ENCODE measurements at regions not wholly inside any gene's neighbourhood (a gene's known extent, or its start where the extent isn't known, plus 50 kb on each side); places are given as distances from the start of the nearest gene placed in this dataset.

DNA sequence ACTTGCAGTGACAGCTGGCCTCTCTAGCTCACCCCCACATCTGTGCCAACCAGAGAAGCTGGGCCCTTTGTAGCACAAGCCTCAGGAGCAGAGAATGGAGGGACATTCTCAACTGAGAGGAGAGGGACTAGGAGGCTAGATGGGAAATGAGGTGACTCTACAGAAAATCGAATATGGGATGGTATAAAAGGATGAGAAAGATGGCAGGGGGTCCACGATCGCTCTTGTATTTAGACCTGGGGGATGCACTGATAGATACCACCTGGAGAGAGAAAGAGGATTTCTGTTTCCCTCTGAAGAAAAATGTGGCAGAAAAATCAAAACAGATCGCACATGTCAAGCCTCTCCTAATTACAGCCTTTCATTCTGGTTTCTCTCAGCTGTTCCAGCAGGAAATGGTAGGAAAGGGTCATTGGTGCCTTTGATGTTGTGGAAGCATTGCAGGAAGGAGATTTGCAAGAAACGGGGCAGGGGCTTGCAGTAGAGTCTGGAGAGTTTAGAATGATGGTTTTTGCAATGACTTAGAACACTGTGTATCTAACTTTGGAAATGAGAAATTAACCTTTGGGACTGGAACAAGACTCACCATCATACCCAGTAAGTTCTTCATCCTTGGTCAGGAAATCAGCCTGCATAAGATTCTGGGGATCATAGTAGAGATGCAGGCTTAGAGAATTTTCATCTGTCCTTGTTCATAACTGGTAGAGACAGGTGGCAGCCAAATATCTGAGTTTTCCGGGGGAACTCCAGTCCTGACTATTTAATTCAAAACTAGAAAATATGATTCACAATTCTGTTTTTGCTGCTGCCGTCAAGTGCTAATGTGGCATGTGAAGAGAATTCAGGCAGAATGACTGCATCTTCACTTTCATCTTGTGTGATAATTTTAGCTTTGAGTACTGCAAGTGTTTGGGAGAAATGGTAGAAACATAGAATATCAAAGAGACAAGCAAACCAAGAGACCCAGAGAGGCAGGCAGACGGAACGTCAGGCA is 98.8 kb downstream of the DAD1 start (continued):
- no peak for TF ChIP-seq RFX5 (IDR thresholded peaks at IDR 0.05; ENCODE audit: low read depth, low read length)

DNA sequence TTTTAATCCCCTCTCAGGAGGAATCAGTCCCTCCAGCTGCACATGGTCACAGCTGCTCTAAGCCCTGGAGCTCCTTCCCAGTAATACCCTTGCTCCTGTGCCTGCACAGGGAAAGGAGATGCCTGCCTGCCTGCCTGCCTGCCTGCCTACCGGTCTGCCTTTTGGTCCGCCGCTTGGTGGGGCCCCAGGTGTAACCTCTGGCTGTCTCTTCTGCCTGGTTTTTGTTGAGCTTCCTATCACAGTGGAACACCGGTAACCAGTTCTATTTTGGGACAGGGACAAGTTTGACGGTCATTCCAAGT is 99.8 kb downstream of the DAD1 start:
- H2AFZ ChIP-seq (replicated peaks; ENCODE audit: low read length, poor library complexity): no peak overlapping the region
- no peak overlapping the region for H3K27ac ChIP-seq (ENCODE audit: insufficient read depth, low read length)
- no peak overlapping the region for H3K23ac ChIP-seq (ENCODE audit: low read depth, low read length)
- H4K5ac ChIP-seq (ENCODE audit: low read depth, low read length): no peak overlapping the region
- H2BK5ac ChIP-seq (ENCODE audit: low read depth, low read length, poor library complexity, severe bottlenecking): no peak overlapping the region
- no peak overlapping the region for H3K18ac ChIP-seq (ENCODE audit: low read depth, low read length)
- no peak overlapping the region for H3K9ac ChIP-seq (ENCODE audit: low read depth, low read length)
- no peaks in the 10 kb centered on the region for H4K20me1 ChIP-seq (ENCODE audit: insufficient read depth, low read length)
- ATAC-seq (ENCODE audit: low read depth) (no peak), DNase-seq (no peak)
- no peak overlapping the region for H3K14ac ChIP-seq (replicated peaks; ENCODE audit: low read depth, low read length)
- POLR2A ChIA-PET (ENCODE audit: unreplicated experiment): no interaction called here
- CTCF ChIA-PET: no interaction called here
- H3K4me2 ChIP-seq (ENCODE audit: low read depth, low read length): no peak overlapping the region
- no peak overlapping the region for H4K8ac ChIP-seq (ENCODE audit: low read depth in 2 of 2, low read length in 2 of 2)
- no peak overlapping the region for H2BK20ac ChIP-seq (ENCODE audit: low read depth, low read length)
- H3K4ac ChIP-seq (ENCODE audit: low read depth, low read length): no peak overlapping the region
- H3K9me1 ChIP-seq (ENCODE audit: insufficient read depth, low read length): no peaks in the 10 kb centered on the region
- H3K56ac ChIP-seq (ENCODE audit: extremely low read depth, insufficient read depth, low read length): no peak overlapping the region
- no peaks in the 10 kb centered on the region for H3K36me3 ChIP-seq (ENCODE audit: control insufficient read depth, insufficient read depth, low read length)
- H3K79me1 ChIP-seq (ENCODE audit: low read depth in 1 of 2, low read length in 2 of 2): no peaks in the 10 kb centered on the region
- no peak overlapping the region for H2AK5ac ChIP-seq (ENCODE audit: low read depth, low read length)
- no peak overlapping the region for H3K4me3 ChIP-seq (ENCODE audit: insufficient read depth, low read depth, low read length)
- H3K4me1 ChIP-seq (ENCODE audit: control insufficient read depth, insufficient read depth, low read length): no peaks in the 10 kb centered on the region
- no peak overlapping the region for H2AK9ac ChIP-seq (replicated peaks; ENCODE audit: low read depth, low read length, poor library complexity)
- H4K91ac ChIP-seq (ENCODE audit: insufficient read depth, low read depth, low read length): no peak overlapping the region
- no peaks in the 10 kb centered on the region for H3K9me3 ChIP-seq (ENCODE audit: control insufficient read depth, insufficient read depth, low read length)
- peaks cover 85% of the 10 kb centered on the region for H3K27me3 ChIP-seq (ENCODE audit: control insufficient read depth, insufficient read depth, low read length)
- 65% methylated on average over 2 of the region's 5 CpGs; no CpG with 5 or more reads in 1 of the 2 experiments for WGBS, 2 experiments (ENCODE audit: extremely low coverage in 2 of 2, insufficient read length in 1 of 2)
- no peak overlapping the region for H2BK120ac ChIP-seq (ENCODE audit: low read depth, low read length)
- BruUV-seq (replicated peaks): no TSS peak
- intact Hi-C loops (cut with micrococcal nuclease) (no loop called here), dilution Hi-C loops (cut with HindIII; ENCODE audit: low sequenced_read_pairs, unreplicated experiment) (no loop called here), in situ Hi-C loops (cut with MboI; ENCODE audit: low sequenced_read_pairs) (no loop called here)
- no peak overlapping the region for H2BK15ac ChIP-seq (ENCODE audit: low read depth, low read length)
- TF ChIP-seq MAFK (IDR thresholded peaks at IDR 0.05; ENCODE audit: low read depth, low read length): no peak
- no peak for TF ChIP-seq MAZ (IDR thresholded peaks at IDR 0.05; ENCODE audit: borderline replicate concordance, low read depth, low read length)
- TF ChIP-seq RFX5 (IDR thresholded peaks at IDR 0.05; ENCODE audit: low read depth, low read length): no peak
- no peak for TF ChIP-seq NFE2L2 (IDR thresholded peaks at IDR 0.05; ENCODE audit: low read depth, low read length)
- TF ChIP-seq POLR2A (IDR thresholded peaks at IDR 0.05; ENCODE audit: low read depth, low read length): no peak
- TF ChIP-seq CEBPB (IDR thresholded peaks at IDR 0.05; ENCODE audit: low read depth, low read length): no peak
- TF ChIP-seq FOS (IDR thresholded peaks at IDR 0.05; ENCODE audit: low read depth, low read length): no peak
- TF ChIP-seq, protein P1, sequence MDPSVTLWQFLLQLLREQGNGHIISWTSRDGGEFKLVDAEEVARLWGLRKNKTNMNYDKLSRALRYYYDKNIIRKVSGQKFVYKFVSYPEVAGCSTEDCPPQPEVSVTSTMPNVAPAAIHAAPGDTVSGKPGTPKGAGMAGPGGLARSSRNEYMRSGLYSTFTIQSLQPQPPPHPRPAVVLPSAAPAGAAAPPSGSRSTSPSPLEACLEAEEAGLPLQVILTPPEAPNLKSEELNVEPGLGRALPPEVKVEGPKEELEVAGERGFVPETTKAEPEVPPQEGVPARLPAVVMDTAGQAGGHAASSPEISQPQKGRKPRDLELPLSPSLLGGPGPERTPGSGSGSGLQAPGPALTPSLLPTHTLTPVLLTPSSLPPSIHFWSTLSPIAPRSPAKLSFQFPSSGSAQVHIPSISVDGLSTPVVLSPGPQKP (IDR thresholded peaks at IDR 0.05; ENCODE audit: borderline replicate concordance, low read depth, low read length): no peak
- TF ChIP-seq, protein P2, sequence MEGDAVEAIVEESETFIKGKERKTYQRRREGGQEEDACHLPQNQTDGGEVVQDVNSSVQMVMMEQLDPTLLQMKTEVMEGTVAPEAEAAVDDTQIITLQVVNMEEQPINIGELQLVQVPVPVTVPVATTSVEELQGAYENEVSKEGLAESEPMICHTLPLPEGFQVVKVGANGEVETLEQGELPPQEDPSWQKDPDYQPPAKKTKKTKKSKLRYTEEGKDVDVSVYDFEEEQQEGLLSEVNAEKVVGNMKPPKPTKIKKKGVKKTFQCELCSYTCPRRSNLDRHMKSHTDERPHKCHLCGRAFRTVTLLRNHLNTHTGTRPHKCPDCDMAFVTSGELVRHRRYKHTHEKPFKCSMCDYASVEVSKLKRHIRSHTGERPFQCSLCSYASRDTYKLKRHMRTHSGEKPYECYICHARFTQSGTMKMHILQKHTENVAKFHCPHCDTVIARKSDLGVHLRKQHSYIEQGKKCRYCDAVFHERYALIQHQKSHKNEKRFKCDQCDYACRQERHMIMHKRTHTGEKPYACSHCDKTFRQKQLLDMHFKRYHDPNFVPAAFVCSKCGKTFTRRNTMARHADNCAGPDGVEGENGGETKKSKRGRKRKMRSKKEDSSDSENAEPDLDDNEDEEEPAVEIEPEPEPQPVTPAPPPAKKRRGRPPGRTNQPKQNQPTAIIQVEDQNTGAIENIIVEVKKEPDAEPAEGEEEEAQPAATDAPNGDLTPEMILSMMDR (conservative IDR thresholded peaks at IDR 0.05; ENCODE audit: low read depth, low read length): no peak
- no peak for TF ChIP-seq BHLHE40 (IDR thresholded peaks at IDR 0.05; ENCODE audit: low read depth, low read length)
- TF ChIP-seq CHD1 (IDR thresholded peaks at IDR 0.05; ENCODE audit: low read depth, low read length): no peak
- TF ChIP-seq RCOR1 (IDR thresholded peaks at IDR 0.05; ENCODE audit: insufficient replicate concordance, low read length): no peak
- TF ChIP-seq USF2 (IDR thresholded peaks at IDR 0.05; ENCODE audit: low read depth, low read length): no peak

Data from IMR-90 (cell line).